Right atrium auricular region (tissue), 2 donors: ENCODE measurements at regions not wholly inside any gene's neighbourhood (a gene's known extent, or its start where the extent isn't known, plus 50 kb on each side); places are given as distances from the start of the nearest gene placed in this dataset.

Source experiments
- DNase-seq: peaks from one replicate; pipeline ENCODE4 v3.0.0-alpha.2; 2019; ENCODE audit warnings: low spot score
- H3K27ac ChIP-seq, 2 donors: fragments of 200-600 bp; sonication (generic); 1 replicate in 1 of 2; 2 replicates in 1 of 2; pipeline ENCODE4 v1.5.1; 2016 to 2019
- H3K27me3 ChIP-seq, 2 donors: fragments of 200-600 bp; sonication (generic); one replicate each; pipeline versions ENCODE4 v1.5.1 to v1.6.0; 2017 to 2019
- H3K36me3 ChIP-seq: fragments of 200-600 bp; sonication (generic); one replicate; pipeline ENCODE4 v1.5.1; 2016
- H3K4me1 ChIP-seq, 2 donors: fragments of 200-600 bp; sonication (generic); one replicate each; pipeline versions ENCODE4 v1.5.1 to v1.6.0; 2017 to 2019
- H3K4me3 ChIP-seq, 2 donors: fragments of 200-600 bp; sonication (generic); 1 replicate in 1 of 2; 2 replicates in 1 of 2; pipeline ENCODE4 v1.5.1; 2017 to 2019; ENCODE audit warnings: mild to moderate bottlenecking in 1 of 2, moderate library complexity in 1 of 2
- H3K9me3 ChIP-seq, 2 donors: fragments of 200-600 bp; sonication (generic); one replicate each; pipeline ENCODE4 v1.5.1; 2019
- TF ChIP-seq, protein P1 (sequence below), 2 donors: fragments of 200-600 bp; sonication (generic); IDR thresholded peaks; one replicate each; pipeline ENCODE4 v1.5.1; 2019; ENCODE audit warnings: antibody characterized with exemption in 2 of 2

DNA sequence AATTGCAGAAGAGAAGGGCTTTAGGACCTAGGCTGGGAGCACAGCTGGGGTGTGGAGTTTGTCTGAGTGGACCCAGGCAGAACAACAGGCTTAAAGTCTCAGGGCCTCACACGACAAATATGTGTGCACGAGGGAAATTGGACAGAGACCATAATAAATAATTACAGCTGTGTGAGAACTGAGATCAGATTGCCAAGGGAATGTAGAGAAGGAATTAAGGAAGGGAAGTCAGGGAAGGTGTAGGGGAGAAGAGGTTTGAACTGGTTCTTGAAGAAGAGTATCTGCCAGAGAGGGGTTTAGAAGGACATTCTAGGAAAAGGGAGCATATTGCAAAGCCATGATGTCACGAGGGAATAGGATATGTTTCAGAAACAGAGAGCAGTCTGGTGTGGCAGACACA is 120.7 kb upstream of the TSPAN5 start:
- H3K27me3 ChIP-seq, result no peaks in the 10 kb centered on the region
- TF ChIP-seq, protein P1, sequence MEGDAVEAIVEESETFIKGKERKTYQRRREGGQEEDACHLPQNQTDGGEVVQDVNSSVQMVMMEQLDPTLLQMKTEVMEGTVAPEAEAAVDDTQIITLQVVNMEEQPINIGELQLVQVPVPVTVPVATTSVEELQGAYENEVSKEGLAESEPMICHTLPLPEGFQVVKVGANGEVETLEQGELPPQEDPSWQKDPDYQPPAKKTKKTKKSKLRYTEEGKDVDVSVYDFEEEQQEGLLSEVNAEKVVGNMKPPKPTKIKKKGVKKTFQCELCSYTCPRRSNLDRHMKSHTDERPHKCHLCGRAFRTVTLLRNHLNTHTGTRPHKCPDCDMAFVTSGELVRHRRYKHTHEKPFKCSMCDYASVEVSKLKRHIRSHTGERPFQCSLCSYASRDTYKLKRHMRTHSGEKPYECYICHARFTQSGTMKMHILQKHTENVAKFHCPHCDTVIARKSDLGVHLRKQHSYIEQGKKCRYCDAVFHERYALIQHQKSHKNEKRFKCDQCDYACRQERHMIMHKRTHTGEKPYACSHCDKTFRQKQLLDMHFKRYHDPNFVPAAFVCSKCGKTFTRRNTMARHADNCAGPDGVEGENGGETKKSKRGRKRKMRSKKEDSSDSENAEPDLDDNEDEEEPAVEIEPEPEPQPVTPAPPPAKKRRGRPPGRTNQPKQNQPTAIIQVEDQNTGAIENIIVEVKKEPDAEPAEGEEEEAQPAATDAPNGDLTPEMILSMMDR (IDR thresholded peaks at IDR 0.05), result no peak
- no peak overlapping the region for H3K27ac ChIP-seq
- DNase-seq, result no peak
- no peaks in the 10 kb centered on the region for H3K9me3 ChIP-seq
- H3K4me1 ChIP-seq, result peaks cover 0 to 7% of the 10 kb centered on the region in 2 donors
- no peaks in the 10 kb centered on the region for H3K36me3 ChIP-seq
- no peak overlapping the region for H3K4me3 ChIP-seq

DNA sequence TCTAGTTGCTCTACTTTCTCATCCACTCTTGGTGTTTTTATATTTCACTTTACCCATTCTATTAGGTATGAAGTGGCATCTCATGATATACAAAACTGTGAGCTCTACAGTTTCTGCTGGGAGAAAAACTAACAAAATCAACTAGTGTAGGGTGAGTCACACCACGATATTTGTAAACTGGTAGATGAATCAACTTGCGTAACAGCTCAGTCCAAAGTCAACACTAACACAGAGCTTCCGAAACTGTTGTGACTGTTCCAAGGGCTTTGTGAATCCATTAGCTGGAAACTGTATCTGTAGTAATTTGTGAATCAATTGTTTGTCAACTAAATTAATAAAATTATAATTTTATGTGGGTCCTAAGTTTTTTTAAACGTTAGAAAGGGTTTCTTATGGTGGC is 119.8 kb upstream of the TSPAN5 start:
- no peak overlapping the region for H3K27ac ChIP-seq
- DNase-seq, result no peak
- no peaks in the 10 kb centered on the region for H3K36me3 ChIP-seq
- no peaks in the 10 kb centered on the region for H3K9me3 ChIP-seq
- H3K27me3 ChIP-seq, result no peaks in the 10 kb centered on the region
- H3K4me3 ChIP-seq, result no peak overlapping the region
- H3K4me1 ChIP-seq, result peaks cover 0 to 7% of the 10 kb centered on the region in 2 donors
- TF ChIP-seq, protein P1 (IDR thresholded peaks at IDR 0.05), result no peak

DNA sequence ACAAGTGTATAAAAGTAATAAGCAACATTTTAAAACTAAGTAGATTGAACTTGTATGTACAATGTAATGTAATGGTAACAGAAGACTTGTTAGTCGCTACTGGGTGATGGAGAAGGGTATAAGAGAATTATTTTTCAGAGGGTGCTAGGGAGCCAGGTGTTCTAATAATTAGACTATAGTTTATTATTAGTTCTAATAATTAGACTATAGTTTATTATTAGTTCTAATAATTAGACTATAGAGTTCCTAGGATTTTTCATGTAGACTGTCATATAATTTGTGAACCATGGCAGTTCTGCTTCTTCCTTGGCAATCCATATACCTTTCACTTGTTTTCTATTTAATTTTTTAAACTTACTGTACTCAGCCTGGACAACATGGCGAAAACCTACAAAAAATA is 117.3 kb upstream of the TSPAN5 start:
- Histone ChIP-seq H3K9me3 (no peaks in the 10 kb centered on the region), H3K4me3 (no peak overlapping the region), H3K36me3 (no peaks in the 10 kb centered on the region), H3K27ac (no peak overlapping the region), H3K4me1 (peaks cover 0 to 7% of the 10 kb centered on the region in 2 donors), H3K27me3 (no peaks in the 10 kb centered on the region)
- TF ChIP-seq, protein P1 (IDR thresholded peaks at IDR 0.05), result no peak
- DNase-seq, result no peak

DNA sequence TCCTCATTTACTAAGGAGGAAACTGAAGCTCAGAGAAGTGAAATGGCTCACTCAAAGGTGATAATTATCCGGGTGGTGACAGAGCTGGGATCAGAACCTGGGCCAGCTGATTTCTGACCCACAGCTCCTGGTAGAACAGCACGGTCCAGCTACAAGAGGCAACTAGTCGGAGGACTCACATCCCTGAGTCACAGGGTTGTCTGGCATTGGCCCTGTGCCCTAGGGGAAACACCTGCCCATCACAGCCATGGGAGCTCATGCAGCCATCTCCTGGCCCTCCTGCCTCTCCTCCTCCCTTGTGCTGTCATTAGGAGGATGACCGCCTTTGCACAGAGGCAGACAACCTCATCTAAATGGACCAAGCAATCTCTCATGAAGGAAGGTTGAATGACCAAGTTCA is 115.2 kb upstream of the TSPAN5 start:
- no peak for DNase-seq
- Histone ChIP-seq H3K27me3 (no peaks in the 10 kb centered on the region), H3K36me3 (no peaks in the 10 kb centered on the region), H3K4me3 (no peak overlapping the region), H3K27ac (no peak overlapping the region), H3K4me1 (no peaks in the 10 kb centered on the region), H3K9me3 (no peaks in the 10 kb centered on the region)
- TF ChIP-seq, protein P1 (IDR thresholded peaks at IDR 0.05), result no peak

DNA sequence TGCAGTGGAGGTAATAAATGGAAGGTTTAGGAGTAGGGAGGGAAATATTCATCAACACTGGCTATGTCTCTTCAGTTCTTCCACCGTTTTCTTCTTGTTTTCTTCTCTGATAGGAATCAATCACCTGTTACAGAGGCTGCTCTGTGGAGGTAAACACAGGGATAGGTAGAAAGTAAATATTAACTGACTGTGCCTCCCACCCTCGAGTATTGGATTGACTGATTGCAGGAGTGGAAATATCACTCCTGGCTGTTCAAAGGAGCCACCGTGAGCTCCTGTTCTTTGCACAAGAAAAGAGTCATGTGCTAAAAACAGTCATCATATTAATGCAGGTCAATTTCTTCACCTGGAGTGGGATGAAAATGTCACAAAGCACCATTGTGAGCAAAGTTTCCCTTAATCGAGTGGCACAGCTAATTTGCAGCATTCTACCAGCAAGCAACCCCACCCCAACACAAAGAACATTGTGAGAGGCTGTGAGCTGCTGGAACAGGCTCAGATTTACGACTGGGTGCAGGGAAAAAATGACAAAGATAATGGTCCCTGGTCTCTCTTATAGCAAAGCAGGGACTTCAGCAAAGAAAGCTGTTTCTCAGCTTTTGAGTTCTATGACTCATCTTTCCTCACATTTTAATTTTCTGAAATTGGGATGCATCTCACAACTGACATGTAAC is 113.7 kb upstream of the TSPAN5 start:
- DNase-seq, result no peak
- H3K4me3 ChIP-seq, result no peak overlapping the region
- TF ChIP-seq, protein P1 (IDR thresholded peaks at IDR 0.05), result no peak
- H3K9me3 ChIP-seq, result no peaks in the 10 kb centered on the region
- no peak overlapping the region for H3K27ac ChIP-seq
- H3K27me3 ChIP-seq, result no peaks in the 10 kb centered on the region
- H3K36me3 ChIP-seq, result no peaks in the 10 kb centered on the region
- H3K4me1 ChIP-seq, result no peaks in the 10 kb centered on the region

DNA sequence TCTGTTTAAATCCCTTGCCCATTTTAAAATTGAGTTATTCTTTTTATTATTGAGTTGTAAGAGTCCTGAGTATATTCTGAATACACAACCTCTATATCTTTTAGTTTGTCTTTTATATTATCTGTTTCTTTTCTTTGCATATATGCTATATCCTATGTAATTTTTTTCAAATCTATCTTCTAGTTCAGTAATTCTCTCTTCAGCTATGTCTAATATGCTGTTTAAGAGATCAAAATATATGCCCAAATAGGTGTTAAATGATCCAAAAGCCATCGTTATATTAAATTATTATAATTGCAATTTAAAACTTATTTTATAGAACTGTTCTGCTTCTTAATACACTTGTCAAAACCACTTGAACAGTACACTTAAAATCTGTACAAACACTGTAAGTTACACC is 107.4 kb upstream of the TSPAN5 start:
- Histone ChIP-seq H3K9me3 (peaks cover 0 to 16% of the 10 kb centered on the region in 2 donors), H3K4me1 (no peaks in the 10 kb centered on the region), H3K36me3 (no peaks in the 10 kb centered on the region), H3K4me3 (no peak overlapping the region), H3K27me3 (no peaks in the 10 kb centered on the region), H3K27ac (no peak overlapping the region)
- DNase-seq, result no peak
- TF ChIP-seq, protein P1 (IDR thresholded peaks at IDR 0.05), result no peak
